Epidermal melanocyte (primary cell): ENCODE measurements at regions not wholly inside any gene's neighbourhood (a gene's known extent, or its start where the extent isn't known, plus 50 kb on each side); places are given as distances from the start of the nearest gene placed in this dataset.
"Not testable (repeated sequence)": the region's sequence is repeated elsewhere in the genome, so short reads cannot be mapped to it uniquely, and the experiment has no call there.

Source experiments
- DNase-seq: peaks from one replicate; pipeline ENCODE4 v3.0.0; 2011; ENCODE audit warnings: low spot score; ENCODE audit not compliant: insufficient read length

- DNase-seq: no peak
Measured at GRCh38 chr3:144815655-144816054, 844.0 kb downstream of the DIPK2A start.

- DNase-seq: no peak
Measured at GRCh38 chr3:144816323-144816722, 844.7 kb downstream of the DIPK2A start.

GRCh38 chr3:144818973-144819372 lies 847.4 kb downstream of the DIPK2A start:
- no peak for DNase-seq

- not testable (repeated sequence) for DNase-seq
Measured at GRCh38 chr3:144820232-144820631, 848.6 kb downstream of the DIPK2A start.

GRCh38 chr3:144820726-144821125 lies 849.1 kb downstream of the DIPK2A start:
- DNase-seq: no peak

GRCh38 chr3:144821583-144821982 lies 850.0 kb downstream of the DIPK2A start:
- peak; percentile 38 for DNase-seq

GRCh38 chr3:144822671-144823070 lies 851.0 kb downstream of the DIPK2A start:
- no peak for DNase-seq

- DNase-seq: no peak
Measured at GRCh38 chr3:144831955-144832716, 860.5 kb downstream of the DIPK2A start.

GRCh38 chr3:144839991-144840390 lies 868.4 kb downstream of the DIPK2A start:
- no peak for DNase-seq

GRCh38 chr3:144840866-144841265 lies 869.2 kb downstream of the DIPK2A start:
- DNase-seq: no peak

- DNase-seq: no peak
Measured at GRCh38 chr3:144843099-144843498, 871.5 kb downstream of the DIPK2A start.

- no peak for DNase-seq
Measured at GRCh38 chr3:144852999-144853398, 881.4 kb downstream of the DIPK2A start.

GRCh38 chr3:144854020-144854419 lies 882.4 kb downstream of the DIPK2A start:
- not testable (repeated sequence) for DNase-seq

- DNase-seq: no peak
Measured at GRCh38 chr3:144859161-144859560, 887.5 kb downstream of the DIPK2A start.

GRCh38 chr3:144864646-144865045 lies 893.0 kb downstream of the DIPK2A start:
- DNase-seq: no peak

GRCh38 chr3:144865948-144866347 lies 894.3 kb downstream of the DIPK2A start:
- DNase-seq: no peak

GRCh38 chr3:144866476-144866875 lies 894.9 kb downstream of the DIPK2A start:
- no peak for DNase-seq

GRCh38 chr3:144868506-144868905 lies 896.9 kb downstream of the DIPK2A start:
- DNase-seq: no peak

GRCh38 chr3:144873066-144873465 lies 901.4 kb downstream of the DIPK2A start:
- DNase-seq: no peak

GRCh38 chr3:144875211-144875610 lies 903.6 kb downstream of the DIPK2A start:
- no peak for DNase-seq

- DNase-seq: no peak
Measured at GRCh38 chr3:144877356-144877755, 905.7 kb downstream of the DIPK2A start.

GRCh38 chr3:144879701-144880100 lies 908.1 kb downstream of the DIPK2A start:
- no peak for DNase-seq

- DNase-seq: no peak
Measured at GRCh38 chr3:144893980-144894379, 922.4 kb downstream of the DIPK2A start.
